Ishikawa (cell line): ENCODE measurements at regions not wholly inside any gene's neighbourhood (a gene's known extent, or its start where the extent isn't known, plus 50 kb on each side); places are given as distances from the start of the nearest gene placed in this dataset.
A peak's percentile ranks its signal among the peaks of the same experiment; 100 is the strongest.

Experiments
- CEBPB ChIP-seq: IDR thresholded peaks from 2 replicates; pipeline ENCODE4 v1.6.1; 2012
- CREB1 ChIP-seq: IDR thresholded peaks from 2 replicates; pipeline ENCODE4 v1.6.1; 2012; ENCODE audit warnings: low read depth
- EGR1 ChIP-seq: IDR thresholded peaks from 2 replicates; pipeline ENCODE4 v1.6.1; 2012
- EP300 ChIP-seq: IDR thresholded peaks from 2 replicates; pipeline ENCODE4 v1.6.1; 2012; ENCODE audit warnings: borderline replicate concordance
- FOXM1 ChIP-seq: IDR thresholded peaks from 2 replicates; pipeline ENCODE4 v1.6.1; 2012; ENCODE audit warnings: low read depth, borderline replicate concordance
- MAX ChIP-seq: IDR thresholded peaks from 2 replicates; pipeline ENCODE4 v1.6.1; 2012
- NFIC ChIP-seq: IDR thresholded peaks from 2 replicates; pipeline ENCODE4 v1.6.1; 2012
- RAD21 ChIP-seq: IDR thresholded peaks from 2 replicates; pipeline ENCODE4 v1.6.1; 2012; ENCODE audit warnings: low read depth
- REST ChIP-seq: IDR thresholded peaks from 2 replicates; pipeline ENCODE4 v1.6.1; 2012; ENCODE audit warnings: low read depth, mild to moderate bottlenecking
- TAF1 ChIP-seq: IDR thresholded peaks from 2 replicates; pipeline ENCODE4 v1.6.1; 2012; ENCODE audit warnings: low read depth, mild to moderate bottlenecking
- TCF12 ChIP-seq: IDR thresholded peaks from 2 replicates; pipeline ENCODE4 v1.6.1; 2012; ENCODE audit warnings: low read depth
- TEAD4 ChIP-seq: IDR thresholded peaks from 2 replicates; pipeline ENCODE4 v1.6.1; 2012
- USF1 ChIP-seq: IDR thresholded peaks from 2 replicates; pipeline ENCODE4 v1.6.1; 2012
- YY1 ChIP-seq: IDR thresholded peaks from 2 replicates; pipeline ENCODE4 v1.6.1; 2012; ENCODE audit warnings: low read depth
- ZBTB7A ChIP-seq: IDR thresholded peaks from 2 replicates; pipeline ENCODE4 v1.6.1; 2012; ENCODE audit warnings: low read depth

GRCh38 chr17:31597646-31598398 lies 206.3 kb downstream of the RAB11FIP4 start:
- no peak for TF ChIP-seq REST
- no peak for TF ChIP-seq FOXM1
- TF ChIP-seq RAD21: no peak
- no peak for TF ChIP-seq USF1
- no peak for TF ChIP-seq CEBPB
- TF ChIP-seq EP300: no peak
- TF ChIP-seq TEAD4: no peak
- no peak for TF ChIP-seq YY1
- TF ChIP-seq TCF12: no peak
- TF ChIP-seq MAX: no peak
- TF ChIP-seq NFIC: no peak
- no peak for TF ChIP-seq EGR1
- TF ChIP-seq TAF1: no peak

- TF ChIP-seq CEBPB (no peak), ZBTB7A (no peak), EP300 (peak; percentile 63; the same call in 1 of the 2 replicates), TEAD4 (peak; percentile 58; the same call in 1 of the 2 replicates), TCF12 (0 out of 2 replicates have a peak, but pooled peaks have one; percentile 72), FOXM1 (no peak), NFIC (peak; percentile 37; the same call in 1 of the 2 replicates), CREB1 (no peak), YY1 (no peak), EGR1 (no peak), REST (no peak), RAD21 (peak; percentile 17; the same call in 1 of the 2 replicates), USF1 (peak; percentile 21; the same call in 1 of the 2 replicates), TAF1 (no peak), MAX (peak; percentile 86)
Measured at GRCh38 chr17:31596382-31597323, 205.2 kb downstream of the RAB11FIP4 start.

- TF ChIP-seq TCF12 (no peak), REST (peak; percentile 55; the same call in 1 of the 2 replicates), USF1 (peak; percentile 77)
Measured at GRCh38 chr17:31595666-31596381, 204.3 kb downstream of the RAB11FIP4 start.
